Fibroblast of pulmonary artery (primary cell): ENCODE measurements at regions not wholly inside any gene's neighbourhood (a gene's known extent, or its start where the extent isn't known, plus 50 kb on each side); places are given as distances from the start of the nearest gene placed in this dataset.
A peak's percentile ranks its signal among the peaks of the same experiment; 100 is the strongest.

Experiments
- DNase-seq: peaks from one replicate; pipeline ENCODE4 v3.0.0-alpha.2; 2010; ENCODE audit warnings: low read depth
- H3K4me3 ChIP-seq: replicated peaks from 2 replicates; pipeline ENCODE4 v1.5.1; 2011; ENCODE audit warnings: low read depth, mild to moderate bottlenecking, control low read depth, low read length, moderate library complexity
- CTCF ChIP-seq: IDR thresholded peaks from 2 replicates; pipeline ENCODE4 v1.5.1; 2011; ENCODE audit warnings: mild to moderate bottlenecking, control low read depth, low read length, inconsistent platforms; ENCODE audit errors: missing control alignments

GRCh38 chr16:35377142-35377541, 1917.7 kb downstream of the TP53TG3F start:
- H3K4me3 ChIP-seq = no peak overlapping the region
- no peak for DNase-seq
- no peak for TF ChIP-seq CTCF

- no peak for TF ChIP-seq CTCF
- DNase-seq = no peak
- H3K4me3 ChIP-seq = no peak overlapping the region
Measured at GRCh38 chr16:35386619-35387018, 1927.2 kb downstream of the TP53TG3F start.

GRCh38 chr16:35391328-35391727, 1931.9 kb downstream of the TP53TG3F start:
- TF ChIP-seq CTCF = peak; percentile 50
- no peak overlapping the region for H3K4me3 ChIP-seq
- DNase-seq = peak; percentile 37

- no peak for DNase-seq
- TF ChIP-seq CTCF = no peak
- H3K4me3 ChIP-seq = no peak overlapping the region
Measured at GRCh38 chr16:35398180-35398579, 1938.8 kb downstream of the TP53TG3F start.

GRCh38 chr16:35399133-35399532, 1939.7 kb downstream of the TP53TG3F start:
- no peak for DNase-seq
- TF ChIP-seq CTCF = no peak
- H3K4me3 ChIP-seq = no peak overlapping the region

- DNase-seq = no peak
- no peak overlapping the region for H3K4me3 ChIP-seq
- no peak for TF ChIP-seq CTCF
Measured at GRCh38 chr16:35404273-35404672, 1944.9 kb downstream of the TP53TG3F start.

- H3K4me3 ChIP-seq = no peak overlapping the region
- TF ChIP-seq CTCF = no peak
- no peak for DNase-seq
Measured at GRCh38 chr16:35405526-35405925, 1946.1 kb downstream of the TP53TG3F start.
